SK-N-SH treated with all-trans-retinoic acid at 6 μM for 48 hours (cell line): ENCODE measurements at regions not wholly inside any gene's neighbourhood (a gene's known extent, or its start where the extent isn't known, plus 50 kb on each side); places are given as distances from the start of the nearest gene placed in this dataset.

Source experiments
- ATAC-seq: fragments of 200-7000 bp; cut with Tn5 transposase; 3 replicates; pipeline ENCODE4 v1.9.1; 2020; ENCODE audit warnings: mild to moderate bottlenecking, moderate library complexity
- ARNTL ChIP-seq: fragments of 450-650 bp; formaldehyde crosslinking; IDR thresholded peaks from 2 replicates; pipeline ENCODE4 v1.5.0; 2020; ENCODE audit warnings: low read depth, mild to moderate bottlenecking, moderate library complexity, borderline replicate concordance
- BACH2 ChIP-seq: fragments of 250-450 bp; sonication (Bioruptor Pico); IDR thresholded peaks from 2 replicates; pipeline ENCODE4 v1.9.0; 2021; ENCODE audit warnings: mild to moderate bottlenecking, borderline replicate concordance
- CREB5 ChIP-seq: fragments of 250-450 bp; sonication (Bioruptor Pico); IDR thresholded peaks from 2 replicates; pipeline ENCODE4 v1.5.1; 2020; ENCODE audit warnings: low read depth, mild to moderate bottlenecking, moderate library complexity
- CSDC2 ChIP-seq: fragments of 250-450 bp; sonication (Bioruptor Pico); IDR thresholded peaks from 2 replicates; pipeline ENCODE4 v1.5.0; 2020; ENCODE audit warnings: mild to moderate bottlenecking, moderate library complexity
- CSRNP3 ChIP-seq: fragments of 250-450 bp; sonication (Bioruptor Pico); IDR thresholded peaks from 2 replicates; pipeline ENCODE4 v1.5.1; 2021; ENCODE audit warnings: mild to moderate bottlenecking, moderate library complexity
- ESRRG ChIP-seq: fragments of 250-450 bp; sonication (Bioruptor Pico); IDR thresholded peaks from 2 replicates; pipeline ENCODE4 v1.6.1; 2021; ENCODE audit warnings: mild to moderate bottlenecking
- GLIS3 ChIP-seq: fragments of 250-450 bp; sonication (Bioruptor Pico); IDR thresholded peaks from 2 replicates; pipeline ENCODE4 v1.5.0; 2020; ENCODE audit warnings: mild to moderate bottlenecking, moderate library complexity
- ISL1 ChIP-seq: fragments of 250-450 bp; sonication (Bioruptor Pico); IDR thresholded peaks from 2 replicates; pipeline ENCODE4 v2.1.2; 2022; ENCODE audit warnings: mild to moderate bottlenecking, moderate library complexity
- PATZ1 ChIP-seq: fragments of 250-450 bp; sonication (Bioruptor Pico); IDR thresholded peaks from 2 replicates; pipeline ENCODE4 v1.8.0; 2020; ENCODE audit warnings: mild to moderate bottlenecking, moderate library complexity, borderline replicate concordance
- POU6F1 ChIP-seq: fragments of 250-450 bp; sonication (Bioruptor Pico); IDR thresholded peaks from 2 replicates; pipeline ENCODE4 v1.8.0; 2021; ENCODE audit warnings: low read depth, mild to moderate bottlenecking, moderate library complexity, borderline replicate concordance
- PPARA ChIP-seq: fragments of 250-450 bp; sonication (Bioruptor Pico); IDR thresholded peaks from 2 replicates; pipeline ENCODE4 v1.5.0; 2020; ENCODE audit warnings: mild to moderate bottlenecking, borderline replicate concordance
- RARB ChIP-seq: fragments of 250-450 bp; sonication (Bioruptor Pico); IDR thresholded peaks from 2 replicates; pipeline ENCODE4 v1.8.0; 2021; ENCODE audit warnings: mild to moderate bottlenecking, moderate library complexity
- SNAI2 ChIP-seq: fragments of 250-450 bp; sonication (Bioruptor Pico); IDR thresholded peaks from 2 replicates; pipeline ENCODE4 v1.5.0; 2020; ENCODE audit warnings: mild to moderate bottlenecking, moderate library complexity
- TCF4 ChIP-seq: fragments of 250-450 bp; sonication (Bioruptor Pico); IDR thresholded peaks from 2 replicates; pipeline ENCODE4 v1.8.0; 2021; ENCODE audit warnings: mild to moderate bottlenecking, moderate library complexity, borderline replicate concordance
- TOX ChIP-seq: fragments of 250-450 bp; sonication (Bioruptor Pico); IDR thresholded peaks from 2 replicates; pipeline ENCODE4 v1.8.0; 2021; ENCODE audit warnings: mild to moderate bottlenecking, moderate library complexity, borderline replicate concordance
- TSHZ2 ChIP-seq: fragments of 250-450 bp; sonication (Bioruptor Pico); IDR thresholded peaks from 2 replicates; pipeline ENCODE4 v1.5.0; 2020; ENCODE audit warnings: mild to moderate bottlenecking, moderate library complexity
- ZC3H10 ChIP-seq: fragments of 250-450 bp; sonication (Bioruptor Pico); IDR thresholded peaks from 2 replicates; pipeline ENCODE4 v1.5.1; 2021; ENCODE audit warnings: mild to moderate bottlenecking, moderate library complexity
- ZFP3 ChIP-seq: fragments of 250-450 bp; sonication (Bioruptor Pico); IDR thresholded peaks from 2 replicates; pipeline ENCODE4 v1.5.0; 2020; ENCODE audit warnings: mild to moderate bottlenecking, moderate library complexity
- ZFP30 ChIP-seq: fragments of 450-650 bp; formaldehyde crosslinking; IDR thresholded peaks from 2 replicates; pipeline ENCODE4 v1.5.0; 2022; ENCODE audit warnings: mild to moderate bottlenecking, moderate library complexity
- ZNF565 ChIP-seq: fragments of 450-650 bp; formaldehyde crosslinking; conservative IDR thresholded peaks from 2 replicates; pipeline ENCODE4 v1.5.0; 2020; ENCODE audit warnings: low read depth, mild to moderate bottlenecking, moderate library complexity
- ZNF70 ChIP-seq: fragments of 450-650 bp; formaldehyde crosslinking; IDR thresholded peaks from 2 replicates; pipeline ENCODE4 v1.5.0; 2020; ENCODE audit warnings: mild to moderate bottlenecking, moderate library complexity
- ZNF8 ChIP-seq: fragments of 450-650 bp; formaldehyde crosslinking; IDR thresholded peaks from 2 replicates; pipeline ENCODE4 v1.5.0; 2020; ENCODE audit warnings: mild to moderate bottlenecking, moderate library complexity

GRCh38 chr4:79013756-79014155, 74.5 kb upstream of the PAQR3 start:
- no peak for TF ChIP-seq TOX (CRISPR knock-in tag)
- no peak for TF ChIP-seq CSDC2 (CRISPR knock-in tag)
- TF ChIP-seq ESRRG (CRISPR knock-in tag) = no peak
- no peak for TF ChIP-seq BACH2 (CRISPR knock-in tag)
- TF ChIP-seq ZNF8 (CRISPR knock-in tag) = no peak
- no peak for TF ChIP-seq GLIS3
- no peak for TF ChIP-seq ISL1
- no peak for TF ChIP-seq TSHZ2
- TF ChIP-seq SNAI2 (CRISPR knock-in tag) = no peak
- no peak for TF ChIP-seq RARB
- TF ChIP-seq CREB5 (CRISPR knock-in tag) = no peak
- TF ChIP-seq ZFP3 = no peak
- no peak for TF ChIP-seq ARNTL (CRISPR knock-in tag)
- no peak for TF ChIP-seq ZNF565
- TF ChIP-seq POU6F1 (CRISPR knock-in tag) = no peak
- no peak for ATAC-seq

GRCh38 chr4:78990938-78991810, 51.9 kb upstream of the PAQR3 start:
- no peak for ATAC-seq
- no peak for TF ChIP-seq GLIS3
- TF ChIP-seq ZNF70 (CRISPR knock-in tag) = no peak
- no peak for TF ChIP-seq ZFP3
- TF ChIP-seq TOX (CRISPR knock-in tag) = no peak
- no peak for TF ChIP-seq TCF4 (CRISPR knock-in tag)

GRCh38 chr4:78989697-78990270, 50.5 kb upstream of the PAQR3 start:
- no peak for ATAC-seq
- TF ChIP-seq PATZ1 (CRISPR knock-in tag) = no peak
- no peak for TF ChIP-seq ZNF565
- TF ChIP-seq ARNTL (CRISPR knock-in tag) = no peak
- no peak for TF ChIP-seq ZNF8 (CRISPR knock-in tag)
- no peak for TF ChIP-seq ZNF70 (CRISPR knock-in tag)
- no peak for TF ChIP-seq TOX (CRISPR knock-in tag)
- TF ChIP-seq PPARA (CRISPR knock-in tag) = no peak
- no peak for TF ChIP-seq ZC3H10 (CRISPR knock-in tag)
- no peak for TF ChIP-seq ZFP30 (CRISPR knock-in tag)
- no peak for TF ChIP-seq TSHZ2
- TF ChIP-seq SNAI2 (CRISPR knock-in tag) = no peak
- no peak for TF ChIP-seq RARB
- no peak for TF ChIP-seq CREB5 (CRISPR knock-in tag)
- no peak for TF ChIP-seq CSRNP3 (CRISPR knock-in tag)
- TF ChIP-seq ESRRG (CRISPR knock-in tag) = no peak
- TF ChIP-seq TCF4 (CRISPR knock-in tag) = no peak
- no peak for TF ChIP-seq GLIS3
- TF ChIP-seq ZFP3 = no peak
- TF ChIP-seq BACH2 (CRISPR knock-in tag) = no peak
